Brain microvascular endothelial cell (primary cell): ENCODE measurements at regions not wholly inside any gene's neighbourhood (a gene's known extent, or its start where the extent isn't known, plus 50 kb on each side); places are given as distances from the start of the nearest gene placed in this dataset.

Experiments
- DNase-seq: peaks from one replicate; pipeline ENCODE4 v3.0.0-alpha.2; 2020
- H3K27ac ChIP-seq: fragments of 250-450 bp; sonication (Bioruptor Pico); 2 replicates; pipeline ENCODE4 v1.5.1; 2020; ENCODE audit warnings: mild to moderate bottlenecking, moderate library complexity
- H3K27me3 ChIP-seq: fragments of 250-450 bp; sonication (Bioruptor Pico); replicated peaks from 2 replicates; pipeline ENCODE4 v1.5.1; 2020; ENCODE audit warnings: mild to moderate bottlenecking
- H3K36me3 ChIP-seq: fragments of 250-450 bp; sonication (Bioruptor Pico); replicated peaks from 2 replicates; pipeline ENCODE4 v1.5.1; 2020; ENCODE audit warnings: mild to moderate bottlenecking
- H3K4me3 ChIP-seq: 2 replicates; pipeline ENCODE4 v1.5.1; 2011; ENCODE audit warnings: low read depth, mild to moderate bottlenecking, control low read depth, low read length, moderate library complexity
- in situ Hi-C: cut with HindIII; loops from 2 replicates; pipeline ENCODE4 v1.10.0; 2017; ENCODE audit warnings: low sequenced_read_pairs, low pct_ligation_motif_present
- TF ChIP-seq, protein P1 (sequence below): IDR thresholded peaks from 2 replicates; pipeline ENCODE4 v1.5.1; 2011; ENCODE audit warnings: low read depth, mild to moderate bottlenecking, moderate library complexity, low read length, control low read depth, inconsistent platforms; ENCODE audit errors: missing control alignments

DNA sequence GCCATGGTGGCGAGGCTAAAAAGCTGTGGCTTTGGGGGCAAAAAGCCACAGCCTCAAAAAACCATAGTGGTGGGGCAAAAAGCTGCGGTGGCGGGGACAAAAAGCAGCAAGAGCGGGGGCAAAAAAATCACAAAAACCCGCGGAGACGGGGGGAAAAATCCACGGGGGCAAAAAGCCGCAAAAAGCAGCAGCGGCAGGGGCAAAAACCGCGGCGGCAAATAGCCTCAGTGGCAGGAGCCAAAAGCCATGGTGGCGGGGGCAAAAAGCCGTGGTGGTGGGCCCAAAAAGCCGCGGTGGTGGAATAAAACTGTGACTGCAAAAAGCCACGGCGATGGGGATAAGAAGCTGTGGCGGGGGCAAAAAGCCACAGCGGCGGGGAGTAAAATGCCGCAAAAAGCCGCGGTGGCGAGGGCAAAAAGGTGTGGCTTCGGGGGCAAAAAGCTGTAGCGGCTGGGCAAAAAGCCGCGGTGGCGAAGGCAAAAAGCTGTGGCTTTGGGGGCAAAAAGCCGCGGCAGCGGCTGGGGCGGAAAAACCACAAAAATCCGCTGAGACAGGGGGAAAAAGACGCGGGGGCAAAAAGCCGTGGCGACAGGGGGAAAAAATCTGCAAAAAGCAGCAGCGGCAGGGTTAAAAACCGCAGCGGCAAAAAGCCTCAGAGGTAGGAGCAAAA is 526.6 kb downstream of the ZNF33B start:
- Histone ChIP-seq H3K27me3 (no peaks in the 10 kb centered on the region), H3K36me3 (no peaks in the 10 kb centered on the region), H3K4me3 (no peak overlapping the region), H3K27ac (no peak overlapping the region)
- TF ChIP-seq, protein P1, sequence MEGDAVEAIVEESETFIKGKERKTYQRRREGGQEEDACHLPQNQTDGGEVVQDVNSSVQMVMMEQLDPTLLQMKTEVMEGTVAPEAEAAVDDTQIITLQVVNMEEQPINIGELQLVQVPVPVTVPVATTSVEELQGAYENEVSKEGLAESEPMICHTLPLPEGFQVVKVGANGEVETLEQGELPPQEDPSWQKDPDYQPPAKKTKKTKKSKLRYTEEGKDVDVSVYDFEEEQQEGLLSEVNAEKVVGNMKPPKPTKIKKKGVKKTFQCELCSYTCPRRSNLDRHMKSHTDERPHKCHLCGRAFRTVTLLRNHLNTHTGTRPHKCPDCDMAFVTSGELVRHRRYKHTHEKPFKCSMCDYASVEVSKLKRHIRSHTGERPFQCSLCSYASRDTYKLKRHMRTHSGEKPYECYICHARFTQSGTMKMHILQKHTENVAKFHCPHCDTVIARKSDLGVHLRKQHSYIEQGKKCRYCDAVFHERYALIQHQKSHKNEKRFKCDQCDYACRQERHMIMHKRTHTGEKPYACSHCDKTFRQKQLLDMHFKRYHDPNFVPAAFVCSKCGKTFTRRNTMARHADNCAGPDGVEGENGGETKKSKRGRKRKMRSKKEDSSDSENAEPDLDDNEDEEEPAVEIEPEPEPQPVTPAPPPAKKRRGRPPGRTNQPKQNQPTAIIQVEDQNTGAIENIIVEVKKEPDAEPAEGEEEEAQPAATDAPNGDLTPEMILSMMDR, result no peak
- in situ Hi-C loops, result no loop called here
- DNase-seq, result no peak

DNA sequence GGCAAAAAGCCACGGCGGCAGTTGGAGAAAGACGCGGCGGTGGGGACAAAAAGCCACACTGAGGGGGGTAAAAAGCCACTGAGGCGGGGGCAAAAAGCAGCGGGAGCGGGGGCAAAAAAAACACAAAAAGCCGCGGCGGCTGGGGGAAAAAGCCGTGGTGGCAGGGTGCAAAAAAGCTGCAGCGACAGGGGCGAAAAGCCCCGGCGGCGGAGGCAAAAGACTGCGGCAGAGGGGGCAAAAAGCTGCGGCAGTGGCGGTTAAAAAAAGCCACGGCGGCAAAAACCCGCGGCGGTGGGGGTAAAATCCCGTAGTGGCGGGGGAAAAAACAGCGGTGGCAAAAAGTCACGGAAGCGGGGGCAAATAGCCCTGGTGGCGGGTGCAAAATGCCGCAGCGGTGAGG is 527.3 kb downstream of the ZNF33B start:
- in situ Hi-C loops, result no loop called here
- no peak for DNase-seq
- H3K27ac ChIP-seq, result no peak overlapping the region

More for the DNA sequence above, 527.3 kb downstream of the ZNF33B start:
- H3K4me3 ChIP-seq, result no peak overlapping the region
- no peaks in the 10 kb centered on the region for H3K27me3 ChIP-seq
- TF ChIP-seq, protein P1, result no peak
- no peaks in the 10 kb centered on the region for H3K36me3 ChIP-seq
